Neural cell (in vitro differentiated cells): ENCODE measurements at regions not wholly inside any gene's neighbourhood (a gene's known extent, or its start where the extent isn't known, plus 50 kb on each side); places are given as distances from the start of the nearest gene placed in this dataset.

Source experiments
- H2AFZ ChIP-seq: fragments of 200-600, 300-800 bp; sonication (generic), shearing (Covaris generic); 2 replicates; pipeline ENCODE4 v1.6.0; 2014; ENCODE audit warnings: low read depth, mild to moderate bottlenecking, antibody characterized with exemption, low read length, moderate library complexity
- H3F3A ChIP-seq: fragments of 200-600 bp; shearing (Covaris generic); 2 replicates; pipeline ENCODE4 v1.6.1; 2016; ENCODE audit warnings: mild to moderate bottlenecking, moderate library complexity, mixed read lengths, antibody characterized with exemption, low read length; ENCODE audit not compliant: insufficient read depth, poor library complexity, severe bottlenecking
- H3K27ac ChIP-seq: fragments of 200-600, 300-800 bp; sonication (generic), shearing (Covaris generic); 2 replicates; pipeline ENCODE4 v1.5.1; 2014; ENCODE audit warnings: mild to moderate bottlenecking, low read length, moderate library complexity
- H3K27me3 ChIP-seq: fragments of 300-800, 200-600 bp; sonication (generic), shearing (Covaris generic); 2 replicates; pipeline ENCODE4 v1.6.0; 2014; ENCODE audit warnings: mild to moderate bottlenecking, low read depth, low read length, moderate library complexity; ENCODE audit not compliant: insufficient read depth
- H3K36me3 ChIP-seq: fragments of 300-800, 200-600 bp; sonication (generic), shearing (Covaris generic); 2 replicates; pipeline ENCODE4 v1.5.1; 2014; ENCODE audit warnings: mild to moderate bottlenecking, antibody characterized with exemption, low read length, moderate library complexity; ENCODE audit not compliant: insufficient read depth
- H3K4me2 ChIP-seq: fragments of 300-800, 200-600 bp; sonication (generic), shearing (Covaris generic); 2 replicates; pipeline ENCODE4 v1.6.0; 2014; ENCODE audit warnings: mild to moderate bottlenecking, low read length
- H3K4me3 ChIP-seq: fragments of 300-800, 200-600 bp; sonication (generic), shearing (Covaris generic); 2 replicates; pipeline ENCODE4 v1.5.1; 2014; ENCODE audit warnings: mild to moderate bottlenecking, low read length, moderate library complexity
- H3K79me2 ChIP-seq: fragments of 200-600 bp; shearing (Covaris generic); replicated peaks from 2 replicates; pipeline ENCODE4 v1.6.0; 2014; ENCODE audit warnings: mild to moderate bottlenecking, low read length, moderate library complexity; ENCODE audit not compliant: insufficient read depth
- H3K9ac ChIP-seq: fragments of 300-800, 200-600 bp; sonication (generic), shearing (Covaris generic); 2 replicates; pipeline ENCODE4 v1.6.1; 2016; ENCODE audit warnings: mild to moderate bottlenecking, low read length, mixed read lengths
- H3K9me2 ChIP-seq: fragments of 200-600 bp; shearing (Covaris generic); 2 replicates; pipeline ENCODE4 v1.6.1; 2016; ENCODE audit warnings: mild to moderate bottlenecking, low read length, mixed read lengths; ENCODE audit not compliant: insufficient read depth
- H3K9me3 ChIP-seq: fragments of 200-600, 300-800 bp; sonication (generic), shearing (Covaris generic); 2 replicates; pipeline ENCODE4 v1.6.1; 2016; ENCODE audit warnings: mild to moderate bottlenecking, mixed run types, low read length, moderate library complexity, mixed read lengths
- H4K20me1 ChIP-seq: fragments of 200-600 bp; shearing (Covaris generic); 2 replicates; pipeline ENCODE4 v1.6.1; 2016; ENCODE audit warnings: mild to moderate bottlenecking, mixed run types; ENCODE audit not compliant: insufficient read depth
- EP300 ChIP-seq: fragments of 450-650 bp; conservative IDR thresholded peaks from 2 replicates; pipeline ENCODE4 v1.6.1; 2014; ENCODE audit warnings: antibody characterized with exemption, mild to moderate bottlenecking, moderate library complexity; ENCODE audit not compliant: poor library complexity, severe bottlenecking
- EZH2 ChIP-seq: fragments of 200-600, 300-800 bp; shearing (Covaris generic), sonication (generic); IDR thresholded peaks from 2 replicates; pipeline ENCODE4 v1.6.1; 2014; ENCODE audit warnings: antibody characterized with exemption, low read length, borderline replicate concordance, mild to moderate bottlenecking; ENCODE audit not compliant: insufficient read depth, poor library complexity, severe bottlenecking
- MXI1 ChIP-seq: fragments of 450-650 bp; conservative IDR thresholded peaks from 2 replicates; pipeline ENCODE4 v1.6.1; 2014; ENCODE audit warnings: antibody characterized with exemption, mild to moderate bottlenecking; ENCODE audit not compliant: poor library complexity, severe bottlenecking
- POLR2AphosphoS5 ChIP-seq: IDR thresholded peaks from 2 replicates; pipeline ENCODE4 v1.6.1; 2012
- RAD21 ChIP-seq: fragments of 450-650 bp; conservative IDR thresholded peaks from 2 replicates; pipeline ENCODE4 v1.6.1; 2014; ENCODE audit warnings: antibody characterized with exemption, mild to moderate bottlenecking, moderate library complexity
- REST ChIP-seq: IDR thresholded peaks from 2 replicates; pipeline ENCODE4 v1.6.1; 2012; ENCODE audit warnings: borderline replicate concordance
- SMC3 ChIP-seq: fragments of 450-650 bp; conservative IDR thresholded peaks from 2 replicates; pipeline ENCODE4 v1.6.1; 2014; ENCODE audit warnings: antibody characterized with exemption, mild to moderate bottlenecking, moderate library complexity; ENCODE audit not compliant: poor library complexity
- TAF1 ChIP-seq: IDR thresholded peaks from 2 replicates; pipeline ENCODE4 v1.6.1; 2012; ENCODE audit warnings: low read depth
- TF ChIP-seq, protein P1 (sequence below): fragments of 450-650 bp; IDR thresholded peaks from 2 replicates; pipeline ENCODE4 v1.5.1; 2014; ENCODE audit warnings: antibody characterized with exemption, mild to moderate bottlenecking, moderate library complexity; ENCODE audit not compliant: poor library complexity, severe bottlenecking

GRCh38 chr5:39566891-39567290 is 142.1 kb upstream of the DAB2 start:
- H3K27me3 ChIP-seq: no peaks in the 10 kb centered on the region
- H3F3A ChIP-seq: no peaks in the 10 kb centered on the region
- no peaks in the 10 kb centered on the region for H3K9me2 ChIP-seq
- no peak overlapping the region for H3K27ac ChIP-seq
- H3K9me3 ChIP-seq: no peaks in the 10 kb centered on the region
- no peak overlapping the region for H3K4me3 ChIP-seq
- H3K79me2 ChIP-seq: no peaks in the 10 kb centered on the region
- H4K20me1 ChIP-seq: no peaks in the 10 kb centered on the region
- H3K36me3 ChIP-seq: no peaks in the 10 kb centered on the region
- H3K4me2 ChIP-seq: no peak overlapping the region
- H3K9ac ChIP-seq: no peak overlapping the region
- no peak overlapping the region for H2AFZ ChIP-seq
- TF ChIP-seq MXI1 (no peak), TAF1 (no peak), RAD21 (no peak)

DNA sequence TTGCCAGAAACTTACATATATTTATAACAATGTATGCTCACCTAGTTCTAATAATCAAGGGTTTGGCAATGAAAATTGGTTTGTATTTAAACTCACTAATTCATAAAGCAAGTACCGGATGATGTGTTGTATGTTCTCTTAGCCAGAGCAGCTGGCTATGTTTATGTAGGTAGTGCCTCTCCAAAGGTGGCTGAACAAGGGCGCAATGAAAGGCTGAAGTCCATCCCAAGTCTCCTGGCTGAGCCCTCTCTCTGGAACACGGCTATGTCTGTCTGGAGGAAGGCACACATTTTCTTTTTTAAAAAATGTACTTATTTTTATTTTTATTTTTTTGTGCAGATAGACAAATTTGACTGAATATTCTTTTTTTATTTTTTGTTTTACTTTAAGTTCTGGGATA is 141.2 kb upstream of the DAB2 start:
- Histone ChIP-seq H3F3A (no peaks in the 10 kb centered on the region), H3K4me2 (no peak overlapping the region), H4K20me1 (no peaks in the 10 kb centered on the region), H3K9me2 (no peaks in the 10 kb centered on the region), H3K79me2 (no peaks in the 10 kb centered on the region), H3K4me3 (no peak overlapping the region), H3K27me3 (no peaks in the 10 kb centered on the region), H3K27ac (no peak overlapping the region), H3K9ac (no peak overlapping the region), H3K9me3 (no peaks in the 10 kb centered on the region), H3K36me3 (no peaks in the 10 kb centered on the region), H2AFZ (no peak overlapping the region)
- TF ChIP-seq MXI1 (no peak), EZH2 (no peak), RAD21 (no peak), EP300 (no peak), REST (no peak), POLR2AphosphoS5 (no peak), SMC3 (no peak), TAF1 (no peak)
- TF ChIP-seq, protein P1, sequence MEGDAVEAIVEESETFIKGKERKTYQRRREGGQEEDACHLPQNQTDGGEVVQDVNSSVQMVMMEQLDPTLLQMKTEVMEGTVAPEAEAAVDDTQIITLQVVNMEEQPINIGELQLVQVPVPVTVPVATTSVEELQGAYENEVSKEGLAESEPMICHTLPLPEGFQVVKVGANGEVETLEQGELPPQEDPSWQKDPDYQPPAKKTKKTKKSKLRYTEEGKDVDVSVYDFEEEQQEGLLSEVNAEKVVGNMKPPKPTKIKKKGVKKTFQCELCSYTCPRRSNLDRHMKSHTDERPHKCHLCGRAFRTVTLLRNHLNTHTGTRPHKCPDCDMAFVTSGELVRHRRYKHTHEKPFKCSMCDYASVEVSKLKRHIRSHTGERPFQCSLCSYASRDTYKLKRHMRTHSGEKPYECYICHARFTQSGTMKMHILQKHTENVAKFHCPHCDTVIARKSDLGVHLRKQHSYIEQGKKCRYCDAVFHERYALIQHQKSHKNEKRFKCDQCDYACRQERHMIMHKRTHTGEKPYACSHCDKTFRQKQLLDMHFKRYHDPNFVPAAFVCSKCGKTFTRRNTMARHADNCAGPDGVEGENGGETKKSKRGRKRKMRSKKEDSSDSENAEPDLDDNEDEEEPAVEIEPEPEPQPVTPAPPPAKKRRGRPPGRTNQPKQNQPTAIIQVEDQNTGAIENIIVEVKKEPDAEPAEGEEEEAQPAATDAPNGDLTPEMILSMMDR: no peak

- TF ChIP-seq, protein P1: no peak
- no peak for TF ChIP-seq EP300
- no peak for TF ChIP-seq RAD21
- no peak for TF ChIP-seq SMC3
- TF ChIP-seq TAF1: no peak
- no peak for TF ChIP-seq REST
- no peak for TF ChIP-seq POLR2AphosphoS5
- TF ChIP-seq EZH2: no peak
- TF ChIP-seq MXI1: no peak
- no peak overlapping the region for H3K9ac ChIP-seq
- no peaks in the 10 kb centered on the region for H3K36me3 ChIP-seq
- no peaks in the 10 kb centered on the region for H3K9me3 ChIP-seq
- H3K27me3 ChIP-seq: no peaks in the 10 kb centered on the region
- H3K4me3 ChIP-seq: no peak overlapping the region
- no peaks in the 10 kb centered on the region for H3F3A ChIP-seq
- H3K9me2 ChIP-seq: no peaks in the 10 kb centered on the region
- H4K20me1 ChIP-seq: no peaks in the 10 kb centered on the region
- H3K27ac ChIP-seq: no peak overlapping the region
- H2AFZ ChIP-seq: no peak overlapping the region
- H3K4me2 ChIP-seq: no peak overlapping the region
- no peaks in the 10 kb centered on the region for H3K79me2 ChIP-seq
Observed at GRCh38 chr5:39561421-39561820, 136.6 kb upstream of the DAB2 start.
